H9 (cell line): ENCODE measurements at regions not wholly inside any gene's neighbourhood (a gene's known extent, or its start where the extent isn't known, plus 50 kb on each side); places are given as distances from the start of the nearest gene placed in this dataset.

ENCODE experiments used
- DNase-seq: peaks from one replicate; pipeline ENCODE4 v3.0.0-alpha.2; 2017
- H2AFZ ChIP-seq: one replicate; pipeline ENCODE4 v1.6.1; 2013; ENCODE audit warnings: mild to moderate bottlenecking, low read length, control low read depth, moderate library complexity
- H2AK5ac ChIP-seq: 2 replicates; pipeline ENCODE4 v1.6.1; 2013; ENCODE audit warnings: low read length, control low read depth, mixed read lengths; ENCODE audit not compliant: insufficient read length
- H2BK120ac ChIP-seq: one replicate; pipeline ENCODE4 v1.6.1; 2013; ENCODE audit warnings: low read depth, mild to moderate bottlenecking, low read length, control low read depth, inconsistent platforms; ENCODE audit not compliant: poor library complexity, severe bottlenecking
- H2BK12ac ChIP-seq: 2 replicates; pipeline ENCODE4 v1.6.1; 2013; ENCODE audit warnings: low read length, control low read depth, mixed read lengths, low read depth; ENCODE audit not compliant: insufficient read length
- H2BK15ac ChIP-seq: 2 replicates; pipeline ENCODE4 v1.6.1; 2013; ENCODE audit warnings: low read depth, low read length, control low read depth
- H2BK20ac ChIP-seq: one replicate; pipeline ENCODE4 v1.6.1; 2013; ENCODE audit warnings: low read depth, mild to moderate bottlenecking, low read length, control low read depth, inconsistent platforms; ENCODE audit not compliant: poor library complexity, severe bottlenecking
- H2BK5ac ChIP-seq: 2 replicates; pipeline ENCODE4 v1.6.1; 2013; ENCODE audit warnings: low read length, control low read depth, mixed read lengths; ENCODE audit not compliant: insufficient read length
- H3K14ac ChIP-seq: 2 replicates; pipeline ENCODE4 v1.6.1; 2013; ENCODE audit warnings: low read length, control low read depth; ENCODE audit not compliant: insufficient read depth
- H3K18ac ChIP-seq: 2 replicates; pipeline ENCODE4 v1.6.1; 2013; ENCODE audit warnings: low read depth, mild to moderate bottlenecking, mixed read lengths, low read length, control low read depth; ENCODE audit not compliant: insufficient read length
- H3K23ac ChIP-seq: 2 replicates; pipeline ENCODE4 v1.6.1; 2013; ENCODE audit warnings: low read length, control low read depth, mixed read lengths, low read depth; ENCODE audit not compliant: insufficient read length
- H3K23me2 ChIP-seq: 2 replicates; pipeline ENCODE4 v1.6.1; 2013; ENCODE audit warnings: low read depth, mild to moderate bottlenecking, mixed read lengths, low read length, control low read depth; ENCODE audit not compliant: insufficient read length, poor library complexity, severe bottlenecking
- H3K27ac ChIP-seq: 2 replicates; pipeline ENCODE4 v1.5.1; 2013; ENCODE audit warnings: low read length, control low read depth, mixed read lengths, low read depth; ENCODE audit not compliant: insufficient read length
- H3K27me3 ChIP-seq: 2 replicates; pipeline ENCODE4 v1.6.1; 2013; ENCODE audit warnings: low read length, control low read depth, inconsistent platforms; ENCODE audit not compliant: insufficient read depth
- H3K4ac ChIP-seq: 2 replicates; pipeline ENCODE4 v1.6.1; 2013; ENCODE audit warnings: low read depth, mild to moderate bottlenecking, control low read depth, inconsistent platforms, low read length, moderate library complexity
- H3K4me1 ChIP-seq: 2 replicates; pipeline ENCODE4 v1.6.1; 2013; ENCODE audit warnings: low read length, control low read depth, inconsistent platforms; ENCODE audit not compliant: insufficient read depth
- H3K4me2 ChIP-seq: 2 replicates; pipeline ENCODE4 v1.6.1; 2013; ENCODE audit warnings: low read length, control low read depth, mixed read lengths; ENCODE audit not compliant: insufficient read length, insufficient read depth
- H3K56ac ChIP-seq: 2 replicates; pipeline ENCODE4 v1.6.1; 2013; ENCODE audit warnings: low read depth, mild to moderate bottlenecking, mixed read lengths, low read length, control low read depth; ENCODE audit not compliant: insufficient read length
- H3K79me1 ChIP-seq: 2 replicates; pipeline ENCODE4 v1.6.1; 2013; ENCODE audit warnings: low read depth, mild to moderate bottlenecking, moderate library complexity, low read length, control low read depth, inconsistent platforms; ENCODE audit not compliant: insufficient read depth, poor library complexity, severe bottlenecking
- H3K79me2 ChIP-seq: 2 replicates; pipeline ENCODE4 v1.6.1; 2013; ENCODE audit warnings: low read length, control low read depth, inconsistent platforms; ENCODE audit not compliant: insufficient read depth
- H3K9ac ChIP-seq: 2 replicates; pipeline ENCODE4 v1.6.1; 2013; ENCODE audit warnings: low read length, control low read depth, mixed read lengths; ENCODE audit not compliant: insufficient read length; ENCODE audit errors: extremely low read depth
- H3K9me3 ChIP-seq: one replicate; pipeline ENCODE4 v1.6.1; 2013; ENCODE audit warnings: low read depth, low read length, inconsistent platforms; ENCODE audit not compliant: control insufficient read depth
- H3T11ph ChIP-seq: one replicate; pipeline ENCODE4 v1.6.1; 2013; ENCODE audit warnings: mild to moderate bottlenecking, low read length, control low read depth, inconsistent platforms
- H4K20me1 ChIP-seq: one replicate; pipeline ENCODE4 v1.6.1; 2013; ENCODE audit not compliant: control insufficient read depth, insufficient read length, insufficient read depth
- H4K5ac ChIP-seq: 2 replicates; pipeline ENCODE4 v1.6.1; 2013; ENCODE audit warnings: low read depth, mild to moderate bottlenecking, mixed read lengths, low read length, control low read depth; ENCODE audit not compliant: insufficient read length
- H4K8ac ChIP-seq: replicated peaks from 2 replicates; pipeline ENCODE4 v1.6.1; 2013; ENCODE audit warnings: low read length, control low read depth, mixed read lengths, low read depth; ENCODE audit not compliant: insufficient read length
- H4K91ac ChIP-seq: 2 replicates; pipeline ENCODE4 v1.6.1; 2013; ENCODE audit warnings: low read depth, mild to moderate bottlenecking, moderate library complexity, mixed read lengths, low read length, control low read depth; ENCODE audit not compliant: insufficient read length
- H3K27ac Mint-ChIP-seq, 3 experiments: 2 replicates in 2 of 3; 3 replicates in 1 of 3; pipeline ENCODE4 v1.8.0; 2020 to 2021; ENCODE audit warnings: mixed read lengths in 3 of 3, mild to moderate bottlenecking in 1 of 3, moderate library complexity in 1 of 3
- H3K27me3 Mint-ChIP-seq: 2 replicates; pipeline ENCODE4 v1.8.0; 2021; ENCODE audit warnings: low read depth, mild to moderate bottlenecking, moderate library complexity, mixed read lengths
- H3K36me3 Mint-ChIP-seq, 3 experiments: 2 replicates in 2 of 3; 3 replicates in 1 of 3; pipeline ENCODE4 v1.8.0; 2020 to 2021; ENCODE audit warnings: low read depth in 3 of 3, mixed read lengths in 3 of 3; ENCODE audit not compliant: insufficient read depth in 1 of 3
- H3K4me1 Mint-ChIP-seq, 2 experiments: 2 replicates each; pipeline ENCODE4 v1.8.0; 2020; ENCODE audit warnings: mixed read lengths in 2 of 2
- H3K4me3 Mint-ChIP-seq, 2 experiments: 2 replicates in 1 of 2; 3 replicates in 1 of 2; pipeline ENCODE4 v1.8.0; 2020 to 2021; ENCODE audit warnings: mild to moderate bottlenecking in 2 of 2, mixed read lengths in 2 of 2, moderate library complexity in 1 of 2
- H3K9me3 Mint-ChIP-seq, 2 experiments: 2 replicates in 1 of 2; 3 replicates in 1 of 2; pipeline ENCODE4 v1.8.0; 2020; ENCODE audit warnings: mild to moderate bottlenecking in 2 of 2, mixed read lengths in 2 of 2, moderate library complexity in 1 of 2
- CTCF ChIP-seq: fragments of 200-600 bp; sonication (generic); conservative IDR thresholded peaks from 3 replicates; pipeline ENCODE4 v1.8.0; 2021; ENCODE audit warnings: antibody characterized with exemption, mild to moderate bottlenecking
- WGBS: extraction: QIAGEN DNeasy Blood & Tissue Kit; methylation state at CpG from one replicate; pipeline ENCODE4 v1.1.7; 2013; ENCODE audit warnings: missing lambda C conversion rate, low lambda C conversion rate, mixed read lengths; ENCODE audit not compliant: insufficient read length; ENCODE audit errors: extremely low coverage; 5-methylcytosine and 5-hydroxymethylcytosine counted together

GRCh38 chr1:192513697-192514096 lies 61.9 kb upstream of the RGS1 start:
- no peaks in the 10 kb centered on the region for H3K23me2 ChIP-seq
- H3K56ac ChIP-seq = no peak overlapping the region
- no peaks in the 10 kb centered on the region for H3K9me3 ChIP-seq
- H2BK12ac ChIP-seq = no peak overlapping the region
- no peak overlapping the region for H4K91ac ChIP-seq
- H3K4me2 ChIP-seq = no peak overlapping the region
- no peak overlapping the region for H2AK5ac ChIP-seq
- no peaks in the 10 kb centered on the region for H3K36me3 Mint-ChIP-seq
- H4K20me1 ChIP-seq = no peaks in the 10 kb centered on the region
- no peak for TF ChIP-seq CTCF
- H3K4ac ChIP-seq = no peak overlapping the region
- H2BK15ac ChIP-seq = no peak overlapping the region
- H3K4me3 Mint-ChIP-seq = no peak overlapping the region
- H3K9ac ChIP-seq = no peak overlapping the region
- no peak overlapping the region for H2BK120ac ChIP-seq
- H3K79me2 ChIP-seq = no peaks in the 10 kb centered on the region
- no peak overlapping the region for H3T11ph ChIP-seq
- H3K27ac ChIP-seq = no peak overlapping the region
- no peak overlapping the region for H4K8ac ChIP-seq
- no CpG with 5 or more reads among the region's 1 CpG for WGBS
- H2AFZ ChIP-seq = no peak overlapping the region
- no peaks in the 10 kb centered on the region for H3K27me3 Mint-ChIP-seq
- H3K4me1 Mint-ChIP-seq = peaks cover 0 to 2% of the 10 kb centered on the region in 2 experiments; a peak in 2 of 4 replicates
- no peak overlapping the region for H2BK5ac ChIP-seq
- H2BK20ac ChIP-seq = no peak overlapping the region
- H3K79me1 ChIP-seq = no peaks in the 10 kb centered on the region
- H3K4me1 ChIP-seq = no peaks in the 10 kb centered on the region; the same call in 1 of the 2 replicates
- no peak for DNase-seq
- no peak overlapping the region for H3K14ac ChIP-seq
- no peaks in the 10 kb centered on the region for H3K9me3 Mint-ChIP-seq
- H3K18ac ChIP-seq = no peak overlapping the region
- H4K5ac ChIP-seq = no peak overlapping the region
- no peak overlapping the region for H3K23ac ChIP-seq
- no peaks in the 10 kb centered on the region for H3K27me3 ChIP-seq
- no peak overlapping the region for H3K27ac Mint-ChIP-seq
